HG02642 (cell line): ENCODE measurements at regions not wholly inside any gene's neighbourhood (a gene's known extent, or its start where the extent isn't known, plus 50 kb on each side); places are given as distances from the start of the nearest gene placed in this dataset.
"Not testable (repeated sequence)": the region's sequence is repeated elsewhere in the genome, so short reads cannot be mapped to it uniquely, and the experiment has no call there.

Experiments used
- ATAC-seq: cut with Tn5 transposase; IDR thresholded peaks from one replicate; pipeline ENCODE4 v1.9.1; 2021; ENCODE audit warnings: mild to moderate bottlenecking; ENCODE audit not compliant: unreplicated experiment, poor library complexity

DNA sequence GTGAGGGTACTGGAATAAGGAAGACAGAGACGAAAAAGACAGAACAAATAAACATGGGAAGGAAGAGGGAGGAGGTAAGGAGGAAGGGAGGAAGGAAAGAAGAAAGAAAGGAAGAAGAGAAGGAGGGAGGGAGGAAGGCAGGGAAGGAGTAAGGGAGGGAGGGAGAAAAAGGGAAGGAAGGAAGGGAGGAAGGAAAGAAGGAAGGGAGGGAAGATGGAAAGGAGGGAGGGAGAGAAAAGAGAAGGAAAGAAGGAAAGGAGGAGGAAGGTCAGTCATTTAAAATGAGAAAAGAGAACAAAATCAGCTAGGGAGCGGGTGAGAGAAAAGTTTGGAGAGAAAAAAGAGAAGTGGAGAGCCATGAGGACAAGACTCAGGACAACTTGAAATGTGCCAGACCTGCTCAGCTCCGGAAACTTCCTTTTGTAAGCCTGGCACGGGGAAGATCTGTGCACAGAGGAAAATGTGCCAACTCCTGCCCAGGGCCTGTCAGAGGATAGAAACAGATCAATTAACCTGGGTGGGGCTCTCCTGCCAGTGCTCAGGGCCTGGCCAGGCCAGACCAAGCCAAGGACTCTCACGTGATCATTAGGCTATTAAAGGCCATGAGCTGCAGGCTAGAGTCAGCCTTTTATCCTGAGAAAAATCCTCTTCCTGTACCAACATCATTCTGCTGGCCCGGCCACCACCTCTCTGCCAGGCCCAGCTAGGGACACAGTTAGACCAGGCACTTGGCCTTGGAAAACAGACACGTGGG is 50.1 kb upstream of the BCL6 start:
- ATAC-seq = no peak

DNA sequence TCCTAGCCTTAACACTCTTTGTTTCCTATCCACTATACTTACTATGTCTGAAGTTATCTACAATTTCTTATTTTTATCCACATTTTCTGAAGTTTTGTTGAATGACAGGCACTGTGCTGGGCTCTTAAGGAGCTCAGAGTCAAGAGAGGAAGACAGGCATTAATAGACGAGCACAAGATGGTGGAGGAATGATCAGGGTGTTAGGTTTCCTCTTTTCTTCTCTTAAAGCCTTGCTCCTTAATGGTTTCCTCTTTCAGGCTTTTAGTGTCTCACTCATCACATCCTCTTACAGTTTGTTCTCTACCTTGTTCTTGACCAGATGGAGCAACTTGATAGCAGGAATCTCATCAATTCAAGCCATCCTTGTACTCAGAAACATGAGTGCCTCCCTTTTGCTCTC is 52.9 kb upstream of the BCL6 start:
- ATAC-seq = no peak

- ATAC-seq = no peak
Measured at GRCh38 chr3:187798531-187799530, 53.6 kb upstream of the BCL6 start.

DNA sequence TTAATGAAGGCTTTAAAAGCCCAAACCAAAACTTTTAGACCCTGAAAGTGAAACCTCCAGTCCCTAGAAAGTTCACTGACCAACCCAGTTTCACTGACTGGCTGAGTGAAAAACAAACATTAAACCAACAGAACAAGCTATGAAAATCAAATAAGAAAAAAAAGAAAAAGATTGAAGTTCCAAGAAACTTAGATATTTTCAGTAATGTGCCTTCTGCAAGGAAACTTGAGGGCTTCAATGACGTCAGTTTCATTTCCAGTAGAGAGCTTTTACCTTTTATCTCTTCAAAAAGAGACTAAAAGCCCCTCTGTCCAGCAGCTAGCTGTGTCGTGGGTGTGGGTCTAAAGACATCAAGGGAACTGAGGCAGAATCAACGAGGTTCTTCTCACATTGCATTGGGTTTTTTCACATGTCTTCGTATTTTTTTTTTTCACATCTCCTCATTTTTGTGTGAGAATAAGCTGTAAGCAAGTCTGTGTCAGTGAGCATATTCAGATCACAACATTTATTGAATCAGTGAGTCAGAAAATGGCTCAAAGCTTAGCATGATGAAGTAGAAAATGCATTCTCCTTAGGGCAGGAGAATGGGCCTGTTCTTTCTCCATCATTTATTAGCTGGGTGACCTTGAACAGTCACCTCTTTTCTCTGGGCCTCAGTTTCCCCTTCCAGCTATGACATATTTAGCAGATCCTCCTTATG is 54.8 kb upstream of the BCL6 start:
- no peak for ATAC-seq

DNA sequence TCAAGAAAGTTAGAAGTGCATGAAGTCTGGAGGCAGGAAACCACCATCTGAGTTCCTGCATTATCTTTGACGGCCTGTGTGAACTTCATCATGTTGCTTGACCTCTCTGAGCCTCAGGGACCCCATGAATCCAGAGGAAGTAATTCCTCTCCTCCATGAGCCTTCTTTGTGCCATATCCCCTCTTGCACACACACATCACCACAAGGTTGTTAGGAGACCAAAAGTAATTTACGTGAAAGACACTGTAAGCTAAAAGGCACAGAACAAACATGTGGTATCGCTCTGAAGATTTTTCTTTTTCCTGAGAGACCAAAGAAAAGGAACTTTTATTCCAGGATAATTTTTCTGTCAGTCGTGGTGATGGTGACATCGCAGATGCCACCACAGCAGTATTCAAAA is 55.9 kb upstream of the BCL6 start:
- no peak for ATAC-seq

DNA sequence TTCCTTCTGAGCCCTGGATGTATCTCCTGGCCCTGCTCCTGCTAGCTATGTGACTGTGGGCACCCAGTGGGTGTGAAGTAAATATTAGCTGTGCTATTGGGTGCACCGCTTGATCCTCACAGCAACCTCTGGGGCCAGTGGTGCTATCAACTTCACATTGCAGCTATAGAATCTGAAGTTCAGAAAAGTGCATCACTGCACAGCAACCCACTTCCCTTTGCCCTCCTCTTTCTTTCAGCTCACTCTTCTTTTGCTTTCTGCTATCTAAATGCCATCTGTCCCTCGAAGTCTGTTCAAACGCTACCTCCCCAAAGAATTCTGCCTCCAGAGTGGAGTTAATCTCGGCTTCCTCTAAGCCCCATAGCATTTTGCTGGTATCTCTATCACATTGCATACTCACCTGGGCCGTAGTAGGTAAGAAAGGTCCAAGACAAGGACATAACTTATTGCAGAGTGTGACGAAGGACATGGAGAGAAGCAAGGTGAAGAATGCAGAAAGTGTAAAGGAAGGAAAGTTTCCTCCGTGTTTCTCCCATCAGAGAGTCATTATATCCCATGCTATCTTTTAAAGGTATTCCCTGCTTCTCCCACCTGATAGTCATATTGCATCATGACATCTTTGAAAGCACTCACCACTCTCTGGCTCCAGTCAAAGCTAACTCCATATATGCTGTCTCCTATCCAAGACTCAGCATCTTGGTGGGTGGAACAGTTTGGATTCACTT is 57.1 kb upstream of the BCL6 start:
- ATAC-seq = no peak

GRCh38 chr3:187802928-187803259 is 57.6 kb upstream of the BCL6 start:
- ATAC-seq = peak; percentile 88

DNA sequence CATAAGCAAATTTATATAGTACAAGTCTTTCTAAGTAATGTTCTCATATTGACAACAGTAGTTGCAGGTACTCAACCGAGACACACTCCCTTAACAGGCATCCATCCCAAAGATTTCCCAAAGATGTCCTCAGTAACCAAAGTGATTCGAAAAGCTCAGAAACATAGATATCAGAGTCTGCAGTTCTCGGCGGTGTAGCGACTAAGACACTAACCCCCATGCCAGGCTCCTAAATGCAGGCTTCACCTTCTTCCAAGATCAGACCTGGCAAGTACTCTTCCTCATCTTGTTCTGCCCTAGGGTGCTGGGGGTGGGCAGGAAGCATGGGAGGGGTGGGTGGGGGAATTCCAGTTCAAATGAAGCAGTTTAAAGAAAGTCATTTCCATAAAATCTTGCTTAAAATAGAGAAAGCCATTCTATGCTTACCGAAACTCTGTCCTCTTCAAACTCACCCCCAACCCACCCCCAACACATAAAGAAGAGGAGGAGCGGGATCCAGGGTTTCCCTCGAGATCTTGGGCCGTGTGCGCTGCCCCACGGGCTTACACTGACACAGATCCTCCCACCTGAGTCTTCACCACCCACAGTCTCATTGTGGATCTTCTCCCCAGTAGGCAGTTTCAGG is 59.0 kb upstream of the BCL6 start:
- no peak for ATAC-seq

GRCh38 chr3:187804745-187805121 is 59.5 kb upstream of the BCL6 start:
- ATAC-seq = no peak

DNA sequence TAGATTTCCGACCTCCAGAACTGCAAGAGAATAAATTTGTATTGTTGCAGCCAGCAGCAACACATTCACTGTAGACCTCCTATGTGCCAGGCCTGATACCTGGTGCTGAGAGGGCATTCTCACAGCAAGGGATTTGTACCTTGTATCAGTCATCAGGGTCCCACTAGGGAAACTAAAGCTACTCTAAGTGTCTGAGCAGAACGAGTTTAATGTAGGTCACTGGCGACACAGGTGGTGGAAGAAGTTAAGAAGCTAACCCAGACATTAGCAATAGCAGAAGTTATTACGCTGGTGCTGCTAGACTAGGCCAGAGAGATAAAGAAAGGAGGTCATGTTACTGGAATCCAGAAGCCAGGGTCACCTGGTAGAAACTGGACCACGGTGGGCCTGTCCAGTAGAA is 60.5 kb upstream of the BCL6 start:
- no peak for ATAC-seq

DNA sequence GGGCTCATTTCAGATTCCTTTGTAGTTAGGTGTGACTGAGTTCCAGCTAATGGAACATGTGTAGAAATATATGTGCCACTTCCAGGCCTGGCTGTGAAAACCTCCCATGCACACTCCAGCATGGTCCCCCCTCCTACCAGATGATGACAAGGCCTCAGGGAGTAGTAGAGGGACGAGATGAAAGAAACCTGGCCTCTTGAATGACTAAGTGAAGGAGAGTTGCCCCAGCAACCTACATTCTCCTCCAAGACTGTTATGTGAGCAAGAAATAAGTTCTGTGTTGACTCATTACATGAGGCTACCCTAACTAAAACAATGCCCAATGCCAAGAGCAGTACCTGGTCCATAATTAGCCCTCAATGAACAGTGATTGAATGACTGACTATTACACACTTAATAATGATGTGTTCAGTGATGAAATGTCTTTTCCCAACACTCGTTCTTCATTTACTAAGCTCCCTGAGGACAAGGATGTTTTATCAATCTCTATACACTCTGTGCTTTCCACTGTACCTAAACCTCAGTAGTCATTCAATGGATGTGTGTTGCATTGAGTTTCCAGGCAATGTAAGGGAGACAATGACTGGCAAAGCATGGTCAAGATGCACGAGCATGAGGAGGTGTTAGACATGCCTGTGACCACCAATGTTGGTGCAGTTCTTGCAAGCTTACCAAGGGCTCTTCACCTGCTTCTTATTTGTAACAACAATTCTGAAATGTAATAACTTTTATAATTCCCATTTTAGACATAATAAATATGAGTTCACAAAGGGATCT is 62.0 kb upstream of the BCL6 start:
- ATAC-seq = no peak

- ATAC-seq = no peak
Measured at GRCh38 chr3:187808527-187808895, 63.2 kb upstream of the BCL6 start.

- ATAC-seq = no peak
Measured at GRCh38 chr3:187809612-187809991, 64.3 kb upstream of the BCL6 start.

- ATAC-seq = no peak
Measured at GRCh38 chr3:187810021-187810446, 64.8 kb upstream of the BCL6 start.

- no peak for ATAC-seq
Measured at GRCh38 chr3:187811585-187812250, 66.5 kb upstream of the BCL6 start.

GRCh38 chr3:187812496-187812895 is 67.2 kb upstream of the BCL6 start:
- ATAC-seq = no peak

DNA sequence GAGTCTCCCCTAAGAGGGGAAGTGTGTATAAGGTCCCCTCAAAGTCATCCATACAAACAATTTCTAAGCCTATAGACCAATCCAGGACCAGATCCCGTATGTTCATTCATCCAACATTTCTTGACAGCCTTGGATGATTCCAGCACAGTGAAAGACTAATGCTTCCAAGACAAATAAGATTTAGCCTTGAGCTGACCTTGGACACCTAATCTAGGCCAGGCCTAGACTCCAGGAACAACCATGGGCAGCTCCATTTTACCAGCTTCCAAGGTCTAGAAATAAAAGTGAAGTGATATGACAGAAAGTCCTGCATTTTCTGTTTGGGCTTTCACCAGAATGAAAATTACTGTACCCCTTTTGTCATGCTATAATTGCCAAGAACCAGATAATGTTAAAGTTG is 67.9 kb upstream of the BCL6 start:
- ATAC-seq = no peak

DNA sequence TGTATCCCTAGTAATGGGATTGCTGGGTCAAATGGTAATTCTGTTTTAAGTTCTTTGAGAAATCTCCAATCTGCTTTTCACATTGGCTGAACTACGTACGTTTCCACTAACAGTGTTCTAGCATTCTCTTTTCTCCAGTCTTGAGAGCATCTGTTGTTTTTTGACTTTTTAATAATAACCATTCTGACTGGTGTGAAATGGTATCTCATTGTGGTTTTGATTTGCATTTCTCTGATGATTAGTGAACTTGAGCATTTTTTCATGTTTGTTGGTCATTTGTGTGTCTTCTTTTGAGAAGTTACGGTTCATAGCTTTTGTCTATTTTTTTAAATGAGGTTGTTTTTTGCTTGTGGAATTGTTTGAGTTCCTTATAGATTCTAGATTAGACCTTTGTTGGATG is 72.5 kb upstream of the BCL6 start:
- ATAC-seq = not testable (repeated sequence)
